22Rv1 (cell line): ENCODE measurements at regions not wholly inside any gene's neighbourhood (a gene's known extent, or its start where the extent isn't known, plus 50 kb on each side); places are given as distances from the start of the nearest gene placed in this dataset.
"Not testable (repeated sequence)": the region's sequence is repeated elsewhere in the genome, so short reads cannot be mapped to it uniquely, and the experiment has no call there.

Experiments
- H3K27ac ChIP-seq: fragments of 450-650 bp; 2 replicates; pipeline ENCODE4 v1.5.1; 2017
- CTCF ChIP-seq: fragments of 450-650 bp; IDR thresholded peaks from 2 replicates; pipeline ENCODE4 v1.5.1; 2017; ENCODE audit warnings: mild to moderate bottlenecking
- ZFX ChIP-seq: fragments of 450-650 bp; IDR thresholded peaks from 2 replicates; pipeline ENCODE4 v1.6.1; 2017; ENCODE audit warnings: antibody characterized with exemption, borderline replicate concordance

GRCh38 chr18:78875778-78876650 lies 103.6 kb upstream of the SALL3 start:
- no peak overlapping the region for H3K27ac ChIP-seq
- TF ChIP-seq CTCF = peak; percentile 51
- TF ChIP-seq ZFX = no peak

- TF ChIP-seq CTCF = no peak
- no peak for TF ChIP-seq ZFX
- H3K27ac ChIP-seq = no peak overlapping the region
Observed at GRCh38 chr18:78876868-78877267, 102.8 kb upstream of the SALL3 start.

GRCh38 chr18:78878335-78878734 lies 101.3 kb upstream of the SALL3 start:
- TF ChIP-seq CTCF = no peak
- no peak for TF ChIP-seq ZFX
- H3K27ac ChIP-seq = no peak overlapping the region

GRCh38 chr18:78879072-78879883 lies 100.3 kb upstream of the SALL3 start:
- peak; percentile 61 for TF ChIP-seq CTCF
- H3K27ac ChIP-seq = not testable (repeated sequence)

GRCh38 chr18:78882585-78882984 lies 97.0 kb upstream of the SALL3 start:
- TF ChIP-seq CTCF (no peak), ZFX (no peak)
- no peak overlapping the region for H3K27ac ChIP-seq

GRCh38 chr18:78883501-78883900 lies 96.1 kb upstream of the SALL3 start:
- TF ChIP-seq CTCF (no peak), ZFX (no peak)

GRCh38 chr18:78884502-78884901 lies 95.1 kb upstream of the SALL3 start:
- no peak overlapping the region for H3K27ac ChIP-seq
- no peak for TF ChIP-seq ZFX
- peak; percentile 9; the same call in 1 of the 2 replicates for TF ChIP-seq CTCF

More at GRCh38 chr18:78883501-78883900, 96.1 kb upstream of the SALL3 start:
- no peak overlapping the region for H3K27ac ChIP-seq
